ENCODE measurements at regions not wholly inside any gene's neighbourhood (a gene's known extent, or its start where the extent isn't known, plus 50 kb on each side); places are given as distances from the start of the nearest gene placed in this dataset.

GRCh38 chr5:152337484-152337883, 67.6 kb downstream of the NMUR2 start:
- Mint-ChIP-seq H3K4me1 (no peaks in the 10 kb centered on the region), H3K27me3 (no peaks in the 10 kb centered on the region)

GRCh38 chr5:152335461-152335860, 69.6 kb downstream of the NMUR2 start:
- Mint-ChIP-seq H3K4me3 (no peak overlapping the region), H3K27me3 (no peaks in the 10 kb centered on the region), H3K9me3 (no peaks in the 10 kb centered on the region), H3K4me1 (no peaks in the 10 kb centered on the region), H3K27ac (ENCODE audit: low read depth) (no peak overlapping the region), H3K36me3 (ENCODE audit: insufficient read depth) (no peaks in the 10 kb centered on the region)
- DNase-seq (ENCODE audit: low spot score in 2 of 2): no peak
- no peak for ATAC-seq (replicated peaks; ENCODE audit: extremely low read depth, poor library complexity, severe bottlenecking)

More at GRCh38 chr5:152337484-152337883, 67.6 kb downstream of the NMUR2 start:
- ATAC-seq (replicated peaks; ENCODE audit: extremely low read depth, poor library complexity, severe bottlenecking) (no peak), DNase-seq (ENCODE audit: low spot score in 2 of 2) (no peak)
- no peak overlapping the region for H3K27ac Mint-ChIP-seq (ENCODE audit: low read depth)
- H3K9me3 Mint-ChIP-seq: no peaks in the 10 kb centered on the region
- H3K36me3 Mint-ChIP-seq (ENCODE audit: insufficient read depth): no peaks in the 10 kb centered on the region
- no peak overlapping the region for H3K4me3 Mint-ChIP-seq

- DNase-seq (ENCODE audit: low spot score in 2 of 2) (no peak), ATAC-seq (replicated peaks; ENCODE audit: extremely low read depth, poor library complexity, severe bottlenecking) (no peak)
- Mint-ChIP-seq H3K27ac (ENCODE audit: low read depth) (no peak overlapping the region), H3K4me1 (no peaks in the 10 kb centered on the region), H3K36me3 (ENCODE audit: insufficient read depth) (no peaks in the 10 kb centered on the region), H3K9me3 (no peaks in the 10 kb centered on the region), H3K27me3 (peaks cover 18% of the 10 kb centered on the region), H3K4me3 (no peak overlapping the region)
These were observed 72.2 kb downstream of the NMUR2 start for GRCh38 chr5:152332716-152333460.

- Mint-ChIP-seq H3K9me3 (no peaks in the 10 kb centered on the region), H3K27ac (ENCODE audit: low read depth) (no peak overlapping the region)
- no peak for DNase-seq (ENCODE audit: low spot score in 2 of 2)
These were observed 73.4 kb downstream of the NMUR2 start for GRCh38 chr5:152331718-152332117.

GRCh38 chr5:152331006-152331405, 74.1 kb downstream of the NMUR2 start:
- DNase-seq (ENCODE audit: low spot score in 2 of 2): no peak
- H3K27me3 Mint-ChIP-seq: peaks cover 29% of the 10 kb centered on the region
- no peak overlapping the region for H3K4me3 Mint-ChIP-seq
- H3K9me3 Mint-ChIP-seq: no peaks in the 10 kb centered on the region
- no peaks in the 10 kb centered on the region for H3K36me3 Mint-ChIP-seq (ENCODE audit: insufficient read depth)
- H3K4me1 Mint-ChIP-seq: no peaks in the 10 kb centered on the region
- no peak for ATAC-seq (replicated peaks; ENCODE audit: extremely low read depth, poor library complexity, severe bottlenecking)
- H3K27ac Mint-ChIP-seq (ENCODE audit: low read depth): no peak overlapping the region

More at GRCh38 chr5:152331718-152332117, 73.4 kb downstream of the NMUR2 start:
- Mint-ChIP-seq H3K27me3 (peaks cover 22% of the 10 kb centered on the region), H3K36me3 (ENCODE audit: insufficient read depth) (no peaks in the 10 kb centered on the region), H3K4me3 (no peak overlapping the region), H3K4me1 (no peaks in the 10 kb centered on the region)
- no peak for ATAC-seq (replicated peaks; ENCODE audit: extremely low read depth, poor library complexity, severe bottlenecking)

GRCh38 chr5:152329761-152330283, 75.3 kb downstream of the NMUR2 start:
- Mint-ChIP-seq H3K4me1 (no peaks in the 10 kb centered on the region), H3K36me3 (ENCODE audit: insufficient read depth) (no peaks in the 10 kb centered on the region), H3K27me3 (peaks cover 34% of the 10 kb centered on the region), H3K27ac (ENCODE audit: low read depth) (no peak overlapping the region), H3K9me3 (no peaks in the 10 kb centered on the region), H3K4me3 (no peak overlapping the region)
- DNase-seq (ENCODE audit: low spot score in 2 of 2) (no peak), ATAC-seq (replicated peaks; ENCODE audit: extremely low read depth, poor library complexity, severe bottlenecking) (no peak)

GRCh38 chr5:152329207-152329606, 75.9 kb downstream of the NMUR2 start:
- no peak for ATAC-seq (replicated peaks; ENCODE audit: extremely low read depth, poor library complexity, severe bottlenecking)
- Mint-ChIP-seq H3K4me1 (no peaks in the 10 kb centered on the region), H3K27ac (ENCODE audit: low read depth) (no peak overlapping the region), H3K4me3 (no peak overlapping the region), H3K27me3 (peaks cover 34% of the 10 kb centered on the region), H3K9me3 (peaks cover 1% of the 10 kb centered on the region), H3K36me3 (ENCODE audit: insufficient read depth) (no peaks in the 10 kb centered on the region)
- DNase-seq (ENCODE audit: low spot score in 2 of 2): no peak

GRCh38 chr5:152315942-152316341, 89.1 kb downstream of the NMUR2 start:
- Mint-ChIP-seq H3K27me3 (peaks cover 18% of the 10 kb centered on the region), H3K27ac (ENCODE audit: low read depth) (no peak overlapping the region), H3K4me3 (no peak overlapping the region), H3K9me3 (no peaks in the 10 kb centered on the region), H3K36me3 (ENCODE audit: insufficient read depth) (no peaks in the 10 kb centered on the region), H3K4me1 (no peaks in the 10 kb centered on the region)
- no peak for DNase-seq (ENCODE audit: low spot score in 2 of 2)
- ATAC-seq (replicated peaks; ENCODE audit: extremely low read depth, poor library complexity, severe bottlenecking): no peak

- peaks cover 18% of the 10 kb centered on the region for H3K27me3 Mint-ChIP-seq
- ATAC-seq (replicated peaks; ENCODE audit: extremely low read depth, poor library complexity, severe bottlenecking): no peak
- H3K4me1 Mint-ChIP-seq: no peaks in the 10 kb centered on the region
- H3K36me3 Mint-ChIP-seq (ENCODE audit: insufficient read depth): no peaks in the 10 kb centered on the region
- DNase-seq (ENCODE audit: low spot score in 2 of 2): no peak
- H3K4me3 Mint-ChIP-seq: no peak overlapping the region
- no peak overlapping the region for H3K27ac Mint-ChIP-seq (ENCODE audit: low read depth)
- H3K9me3 Mint-ChIP-seq: no peaks in the 10 kb centered on the region
These were observed 90.8 kb downstream of the NMUR2 start for GRCh38 chr5:152314196-152314829.

GRCh38 chr5:152309926-152310450, 95.1 kb downstream of the NMUR2 start:
- Mint-ChIP-seq H3K9me3 (no peaks in the 10 kb centered on the region), H3K27ac (ENCODE audit: low read depth) (no peak overlapping the region), H3K36me3 (ENCODE audit: insufficient read depth) (no peaks in the 10 kb centered on the region), H3K4me3 (no peak overlapping the region), H3K4me1 (no peaks in the 10 kb centered on the region), H3K27me3 (peaks cover 18% of the 10 kb centered on the region)
- DNase-seq (ENCODE audit: low spot score in 2 of 2) (no peak), ATAC-seq (replicated peaks; ENCODE audit: extremely low read depth, poor library complexity, severe bottlenecking) (no peak)

GRCh38 chr5:152306386-152306785, 98.7 kb downstream of the NMUR2 start:
- DNase-seq (ENCODE audit: low spot score in 2 of 2): no peak
- no peaks in the 10 kb centered on the region for H3K9me3 Mint-ChIP-seq
- peaks cover 1% of the 10 kb centered on the region for H3K36me3 Mint-ChIP-seq (ENCODE audit: insufficient read depth)
- no peak overlapping the region for H3K27ac Mint-ChIP-seq (ENCODE audit: low read depth)
- H3K4me1 Mint-ChIP-seq: no peaks in the 10 kb centered on the region
- no peak overlapping the region for H3K4me3 Mint-ChIP-seq
- ATAC-seq (replicated peaks; ENCODE audit: extremely low read depth, poor library complexity, severe bottlenecking): no peak
- no peaks in the 10 kb centered on the region for H3K27me3 Mint-ChIP-seq

GRCh38 chr5:152305525-152305924, 99.6 kb downstream of the NMUR2 start:
- DNase-seq (ENCODE audit: low spot score in 2 of 2) (no peak), ATAC-seq (replicated peaks; ENCODE audit: extremely low read depth, poor library complexity, severe bottlenecking) (no peak)
- no peaks in the 10 kb centered on the region for H3K4me1 Mint-ChIP-seq

GRCh38 chr5:152303841-152304240, 101.2 kb downstream of the NMUR2 start:
- H3K9me3 Mint-ChIP-seq: no peaks in the 10 kb centered on the region
- DNase-seq (ENCODE audit: low spot score in 2 of 2): no peak
- H3K27me3 Mint-ChIP-seq: no peaks in the 10 kb centered on the region
- H3K4me1 Mint-ChIP-seq: no peaks in the 10 kb centered on the region
- H3K27ac Mint-ChIP-seq (ENCODE audit: low read depth): no peak overlapping the region
- no peak overlapping the region for H3K4me3 Mint-ChIP-seq
- no peak for ATAC-seq (replicated peaks; ENCODE audit: extremely low read depth, poor library complexity, severe bottlenecking)
- H3K36me3 Mint-ChIP-seq (ENCODE audit: insufficient read depth): peaks cover 1% of the 10 kb centered on the region

More at GRCh38 chr5:152305525-152305924, 99.6 kb downstream of the NMUR2 start:
- Mint-ChIP-seq H3K27me3 (no peaks in the 10 kb centered on the region), H3K36me3 (ENCODE audit: insufficient read depth) (peaks cover 1% of the 10 kb centered on the region), H3K27ac (ENCODE audit: low read depth) (no peak overlapping the region), H3K4me3 (no peak overlapping the region), H3K9me3 (no peaks in the 10 kb centered on the region)

Measured in central memory CD8-positive, alpha-beta T cell (primary cell).